ENCODE measurements at regions not wholly inside any gene's neighbourhood (a gene's known extent, or its start where the extent isn't known, plus 50 kb on each side); places are given as distances from the start of the nearest gene placed in this dataset.

DNA sequence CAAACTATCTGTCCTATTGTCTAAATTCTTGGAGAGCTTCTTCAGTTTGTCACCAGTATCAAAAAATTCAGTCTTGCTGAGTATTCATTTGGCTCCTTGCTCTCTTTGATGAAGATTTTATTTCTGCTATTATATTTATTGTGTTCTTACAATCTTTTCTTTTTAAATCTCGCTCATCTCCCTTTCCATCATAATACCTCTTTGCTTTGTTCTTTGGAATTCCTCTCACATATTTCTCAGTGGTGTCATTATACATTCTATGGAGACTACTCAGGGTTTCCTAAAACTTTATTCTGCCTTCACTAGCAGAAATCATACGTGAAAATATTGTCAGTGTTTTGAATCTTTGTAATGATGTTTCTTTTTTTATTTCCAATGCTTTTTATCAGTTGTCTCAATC lies 445.2 kb upstream of the ID4 start:
- Histone ChIP-seq H3K9ac (ENCODE audit: low read length) (no peak overlapping the region), H3K4me3 (ENCODE audit: low read depth, low read length, poor library complexity, severe bottlenecking) (no peak overlapping the region), H3K4me2 (ENCODE audit: low read length) (no peak overlapping the region), H4K20me1 (ENCODE audit: insufficient read depth, low read length) (no peaks in the 10 kb centered on the region), H2AFZ (ENCODE audit: low read length) (no peak overlapping the region), H3K36me3 (ENCODE audit: insufficient read depth, low read length) (no peaks in the 10 kb centered on the region), H3F3A (ENCODE audit: insufficient read depth, low read length) (no peaks in the 10 kb centered on the region), H3K9me3 (ENCODE audit: low read length) (no peaks in the 10 kb centered on the region), H3K4me1 (ENCODE audit: insufficient read depth, low read length, severe bottlenecking) (no peaks in the 10 kb centered on the region), H3K27ac (ENCODE audit: low read depth, low read length, poor library complexity, severe bottlenecking) (no peak overlapping the region), H3K79me2 (ENCODE audit: insufficient read depth, low read length) (no peaks in the 10 kb centered on the region), H3K27me3 (ENCODE audit: insufficient read depth, low read length) (no peaks in the 10 kb centered on the region), H3K9me2 (ENCODE audit: low read depth, low read length) (no peaks in the 10 kb centered on the region)
- TF ChIP-seq EZH2 (IDR thresholded peaks at IDR 0.05; ENCODE audit: borderline replicate concordance, low read length) = no peak
- TF ChIP-seq CTCF (IDR thresholded peaks at IDR 0.05; ENCODE audit: low read length) = no peak

GRCh38 chr6:19394051-19394450 lies 443.1 kb upstream of the ID4 start:
- no peak overlapping the region for H2AFZ ChIP-seq (ENCODE audit: low read length)

GRCh38 chr6:19394687-19395086 lies 442.5 kb upstream of the ID4 start:
- Histone ChIP-seq H3K4me2 (ENCODE audit: low read length) (no peak overlapping the region), H3K36me3 (ENCODE audit: insufficient read depth, low read length) (no peaks in the 10 kb centered on the region), H3K9me3 (ENCODE audit: low read length) (no peaks in the 10 kb centered on the region), H2AFZ (ENCODE audit: low read length) (no peak overlapping the region), H3K9me2 (ENCODE audit: low read depth, low read length) (no peaks in the 10 kb centered on the region), H3K9ac (ENCODE audit: low read length) (no peak overlapping the region), H3K4me1 (ENCODE audit: insufficient read depth, low read length, severe bottlenecking) (no peaks in the 10 kb centered on the region), H3K27me3 (ENCODE audit: insufficient read depth, low read length) (no peaks in the 10 kb centered on the region), H3K79me2 (ENCODE audit: insufficient read depth, low read length) (no peaks in the 10 kb centered on the region), H3K4me3 (ENCODE audit: low read depth, low read length, poor library complexity, severe bottlenecking) (no peak overlapping the region), H3F3A (ENCODE audit: insufficient read depth, low read length) (no peaks in the 10 kb centered on the region), H4K20me1 (ENCODE audit: insufficient read depth, low read length) (no peaks in the 10 kb centered on the region), H3K27ac (ENCODE audit: low read depth, low read length, poor library complexity, severe bottlenecking) (no peak overlapping the region)
- no peak for TF ChIP-seq EZH2 (IDR thresholded peaks at IDR 0.05; ENCODE audit: borderline replicate concordance, low read length)

More at GRCh38 chr6:19394051-19394450, 443.1 kb upstream of the ID4 start:
- TF ChIP-seq CTCF (IDR thresholded peaks at IDR 0.05; ENCODE audit: low read length) (no peak), EZH2 (IDR thresholded peaks at IDR 0.05; ENCODE audit: borderline replicate concordance, low read length) (no peak)
- H3K4me2 ChIP-seq (ENCODE audit: low read length) = no peak overlapping the region
- H3K27ac ChIP-seq (ENCODE audit: low read depth, low read length, poor library complexity, severe bottlenecking) = no peak overlapping the region
- no peaks in the 10 kb centered on the region for H3F3A ChIP-seq (ENCODE audit: insufficient read depth, low read length)
- no peaks in the 10 kb centered on the region for H4K20me1 ChIP-seq (ENCODE audit: insufficient read depth, low read length)
- H3K9me2 ChIP-seq (ENCODE audit: low read depth, low read length) = no peaks in the 10 kb centered on the region
- no peaks in the 10 kb centered on the region for H3K9me3 ChIP-seq (ENCODE audit: low read length)
- no peaks in the 10 kb centered on the region for H3K79me2 ChIP-seq (ENCODE audit: insufficient read depth, low read length)
- H3K4me1 ChIP-seq (ENCODE audit: insufficient read depth, low read length, severe bottlenecking) = no peaks in the 10 kb centered on the region
- H3K36me3 ChIP-seq (ENCODE audit: insufficient read depth, low read length) = no peaks in the 10 kb centered on the region
- no peak overlapping the region for H3K9ac ChIP-seq (ENCODE audit: low read length)
- H3K27me3 ChIP-seq (ENCODE audit: insufficient read depth, low read length) = no peaks in the 10 kb centered on the region
- H3K4me3 ChIP-seq (ENCODE audit: low read depth, low read length, poor library complexity, severe bottlenecking) = no peak overlapping the region

DNA sequence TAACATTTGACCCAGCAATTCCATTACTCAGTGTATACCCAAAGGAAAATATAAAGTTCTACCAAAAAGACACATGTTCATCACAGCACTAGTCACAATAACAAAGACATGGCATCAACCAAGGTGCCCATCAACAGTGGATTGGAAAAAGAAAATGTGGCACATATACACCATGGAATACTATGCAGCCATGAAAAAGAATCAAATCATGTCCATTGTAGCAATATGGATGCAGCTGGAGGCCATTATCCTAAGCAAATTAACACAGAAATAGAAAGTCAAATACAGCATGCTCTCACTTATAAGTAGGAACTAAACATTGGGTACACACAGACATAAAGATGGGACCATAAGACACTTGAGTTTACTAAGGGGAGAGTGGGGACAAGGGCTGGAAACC lies 441.9 kb upstream of the ID4 start:
- Histone ChIP-seq H3K9me2 (ENCODE audit: low read depth, low read length) (no peaks in the 10 kb centered on the region), H4K20me1 (ENCODE audit: insufficient read depth, low read length) (no peaks in the 10 kb centered on the region), H3K4me3 (ENCODE audit: low read depth, low read length, poor library complexity, severe bottlenecking) (no peak overlapping the region), H3K79me2 (ENCODE audit: insufficient read depth, low read length) (no peaks in the 10 kb centered on the region), H3K27me3 (ENCODE audit: insufficient read depth, low read length) (no peaks in the 10 kb centered on the region), H3K27ac (ENCODE audit: low read depth, low read length, poor library complexity, severe bottlenecking) (no peak overlapping the region), H3F3A (ENCODE audit: insufficient read depth, low read length) (no peaks in the 10 kb centered on the region), H3K4me2 (ENCODE audit: low read length) (no peak overlapping the region), H3K9me3 (ENCODE audit: low read length) (no peaks in the 10 kb centered on the region), H3K9ac (ENCODE audit: low read length) (no peak overlapping the region), H3K36me3 (ENCODE audit: insufficient read depth, low read length) (no peaks in the 10 kb centered on the region), H2AFZ (ENCODE audit: low read length) (no peak overlapping the region), H3K4me1 (ENCODE audit: insufficient read depth, low read length, severe bottlenecking) (no peaks in the 10 kb centered on the region)
- TF ChIP-seq EZH2 (IDR thresholded peaks at IDR 0.05; ENCODE audit: borderline replicate concordance, low read length) = no peak

Measured in OCI-LY1 (cell line).